Naive thymus-derived CD4-positive, alpha-beta T cell (primary cell): ENCODE measurements at regions not wholly inside any gene's neighbourhood (a gene's known extent, or its start where the extent isn't known, plus 50 kb on each side); places are given as distances from the start of the nearest gene placed in this dataset.

ENCODE experiments used
- ATAC-seq: fragments of 150-1000 bp; cut with Tn5 transposase; 2 replicates; pipeline ENCODE4 v1.10.0; 2021; ENCODE audit warnings: mild to moderate bottlenecking, moderate library complexity
- CTCF ChIA-PET: fragments of 350-600 bp; sonication (Branson Sonifier 250); formaldehyde crosslinking; loops from one replicate; lab custom pipeline; 2021; ENCODE audit warnings: antibody characterized with exemption; lab: Charles Lee
- POLR2A ChIA-PET: fragments of 350-600 bp; sonication (Branson Sonifier 250); formaldehyde crosslinking; loops from one replicate; lab custom pipeline; 2021; ENCODE audit warnings: antibody characterized with exemption, inconsistent platforms; lab: Charles Lee
- DNase-seq, 9 donors: peaks; one replicate each; pipeline versions ENCODE4 v3.0.0 to v3.0.0-alpha.2; 2020 to 2022; ENCODE audit warnings: mixed read lengths in 1 of 9
- H3K27ac ChIP-seq: one replicate; pipeline ENCODE4 v1.7.0; 2013; ENCODE audit warnings: mild to moderate bottlenecking, low read depth, low read length, moderate library complexity
- H3K27me3 ChIP-seq, 2 donors: one replicate each; pipeline ENCODE4 v1.7.0; 2013; ENCODE audit warnings: low read length in 2 of 2, mild to moderate bottlenecking in 2 of 2, moderate library complexity in 2 of 2; ENCODE audit not compliant: control insufficient read depth in 2 of 2, insufficient read depth in 2 of 2
- H3K36me3 ChIP-seq, 3 experiments: 1 replicate in 2 of 3; 2 replicates in 1 of 3; pipeline ENCODE4 v1.7.0; 2013; ENCODE audit warnings: low read length in 3 of 3, mild to moderate bottlenecking in 3 of 3, moderate library complexity in 1 of 3; ENCODE audit not compliant: insufficient read depth in 3 of 3, control insufficient read depth in 2 of 3
- H3K4me1 ChIP-seq, 2 donors: one replicate each; pipeline ENCODE4 v1.7.0; 2013; ENCODE audit warnings: low read length in 2 of 2, mild to moderate bottlenecking in 2 of 2, moderate library complexity in 1 of 2; ENCODE audit not compliant: control insufficient read depth in 2 of 2, insufficient read depth in 2 of 2
- H3K4me3 ChIP-seq: 2 replicates; pipeline ENCODE4 v1.7.0; 2013; ENCODE audit warnings: mild to moderate bottlenecking, low read length
- H3K9me3 ChIP-seq, 3 experiments: 1 replicate in 2 of 3; 2 replicates in 1 of 3; pipeline ENCODE4 v1.7.0; 2013; ENCODE audit warnings: low read length in 3 of 3; ENCODE audit not compliant: control insufficient read depth in 2 of 3
- H3K27ac Mint-ChIP-seq, 9 donors: one replicate each; pipeline ENCODE4 v1.8.0; 2020 to 2022; ENCODE audit warnings: mixed read lengths in 9 of 9, mild to moderate bottlenecking in 8 of 9, moderate library complexity in 5 of 9, inconsistent platforms in 2 of 9
- H3K27me3 Mint-ChIP-seq, 5 donors: one replicate each; pipeline ENCODE4 v1.8.0; 2021 to 2022; ENCODE audit warnings: mixed read lengths in 5 of 5, mild to moderate bottlenecking in 1 of 5
- H3K36me3 Mint-ChIP-seq, 5 donors: one replicate each; pipeline ENCODE4 v1.8.0; 2020 to 2022; ENCODE audit warnings: mixed read lengths in 5 of 5, mild to moderate bottlenecking in 3 of 5, inconsistent platforms in 1 of 5
- H3K4me1 Mint-ChIP-seq, 7 donors: one replicate each; pipeline ENCODE4 v1.8.0; 2020 to 2022; ENCODE audit warnings: mixed read lengths in 7 of 7, mild to moderate bottlenecking in 3 of 7, inconsistent platforms in 1 of 7
- H3K4me3 Mint-ChIP-seq, 10 donors: one replicate each; pipeline ENCODE4 v1.8.0; 2020 to 2022; ENCODE audit warnings: mild to moderate bottlenecking in 10 of 10, mixed read lengths in 10 of 10, moderate library complexity in 6 of 10, inconsistent platforms in 2 of 10
- H3K9me3 Mint-ChIP-seq, 11 donors: one replicate each; pipeline ENCODE4 v1.8.0; 2020 to 2022; ENCODE audit warnings: mixed read lengths in 11 of 11, mild to moderate bottlenecking in 4 of 11, inconsistent platforms in 1 of 11, moderate library complexity in 1 of 11
- intact Hi-C, 2 donors: fragments of 100-400 bp; cut with micrococcal nuclease; formaldehyde crosslinking; loops; one replicate each; pipeline ENCODE4 v1.15.1; 2023

DNA sequence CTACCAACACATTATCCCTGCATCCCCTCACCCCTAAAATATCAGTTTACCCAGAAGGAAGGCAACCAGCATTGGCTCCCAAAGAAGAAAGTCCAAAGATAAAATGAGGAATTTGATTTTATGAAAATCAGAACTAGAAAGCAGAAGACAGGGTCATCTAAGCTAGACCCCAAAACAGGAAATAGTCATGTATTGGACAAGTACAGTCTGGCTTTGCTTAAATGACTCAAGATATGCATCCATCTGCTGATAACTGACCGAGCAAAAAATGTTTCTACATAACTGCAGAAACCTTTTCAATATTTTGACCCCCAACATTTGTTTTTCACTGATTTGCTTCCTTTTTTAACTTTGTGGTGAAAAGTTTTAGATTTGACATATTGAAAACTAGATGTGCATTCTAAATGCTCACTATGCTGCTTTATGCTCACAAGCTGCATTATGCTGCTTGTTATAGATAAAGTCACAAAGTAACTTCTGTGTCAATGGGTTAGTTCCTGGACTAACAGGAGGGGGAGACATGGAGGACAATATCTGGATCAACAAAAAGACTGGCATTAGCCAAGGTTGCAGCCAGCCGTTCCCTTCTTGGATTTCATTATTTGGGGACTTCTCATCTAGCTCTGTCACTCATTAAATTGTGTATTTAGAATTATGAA, 227.0 kb downstream of the INHBA start:
- DNase-seq (no peak), ATAC-seq (no peak)
- POLR2A ChIA-PET: no interaction called here
- H3K27me3 ChIP-seq: no peaks in the 10 kb centered on the region
- Mint-ChIP-seq H3K9me3 (peaks cover 0 to 12% (median 4%) of the 10 kb centered on the region in 11 donors), H3K4me1 (peaks cover 0 to 2% (median 0%) of the 10 kb centered on the region in 7 donors), H3K4me3 (no peak overlapping the region), H3K27ac (no peak overlapping the region), H3K27me3 (peaks cover 0 to 4% (median 0%) of the 10 kb centered on the region in 5 donors), H3K36me3 (no peaks in the 10 kb centered on the region)
- no peaks in the 10 kb centered on the region for H3K9me3 ChIP-seq
- CTCF ChIA-PET: interaction anchor here (0.7 kb wide), 1 partner anchor 14 kb away, joined by 3 read pairs; no protein-coding TSS in a partner anchor
- H3K36me3 ChIP-seq: no peaks in the 10 kb centered on the region
- H3K27ac ChIP-seq: no peak overlapping the region
- no peak overlapping the region for H3K4me3 ChIP-seq
- intact Hi-C loops: no loop called here
- H3K4me1 ChIP-seq: no peaks in the 10 kb centered on the region

DNA sequence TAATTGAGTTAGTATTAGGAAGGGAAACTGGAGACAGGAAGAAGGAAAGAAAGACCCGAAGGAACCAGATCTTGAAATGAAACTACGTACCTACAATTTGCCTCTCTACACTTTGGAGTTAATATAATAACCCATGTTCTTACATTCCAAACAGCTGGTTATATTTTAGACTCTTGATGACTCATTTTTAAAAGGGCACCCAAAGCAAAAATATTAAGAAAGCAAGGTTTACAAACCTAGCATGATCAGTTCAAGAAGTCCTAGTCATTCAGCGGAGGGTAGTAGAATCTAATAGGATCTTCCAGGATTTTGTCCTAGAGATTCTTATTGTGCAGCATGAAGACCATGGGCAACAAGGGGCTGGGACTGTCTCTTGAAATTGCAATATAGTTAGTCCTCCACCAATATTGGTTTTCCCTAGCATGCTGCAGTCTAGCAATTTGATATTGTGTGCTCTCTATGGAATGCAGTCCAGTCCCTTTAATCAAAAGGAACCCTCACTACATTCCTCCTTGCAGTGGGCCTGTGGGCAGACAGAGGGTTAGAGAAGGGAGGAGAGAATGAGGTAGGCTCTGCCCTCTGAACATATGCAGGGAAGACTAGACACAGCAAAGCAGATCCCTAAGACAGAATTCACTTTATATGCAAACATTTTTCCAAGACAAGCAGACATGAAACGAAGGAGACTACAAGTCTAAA, 230.3 kb downstream of the INHBA start:
- H3K4me3 Mint-ChIP-seq: no peak overlapping the region
- Histone ChIP-seq H3K9me3 (no peaks in the 10 kb centered on the region), H3K4me1 (no peaks in the 10 kb centered on the region), H3K4me3 (no peak overlapping the region), H3K36me3 (no peaks in the 10 kb centered on the region), H3K27ac (no peak overlapping the region), H3K27me3 (no peaks in the 10 kb centered on the region)
- intact Hi-C loops: no loop called here
- DNase-seq: no peak
- ATAC-seq: no peak
- H3K36me3 Mint-ChIP-seq: no peaks in the 10 kb centered on the region
- peaks cover 0 to 10% (median 2%) of the 10 kb centered on the region in 11 donors for H3K9me3 Mint-ChIP-seq
- H3K27me3 Mint-ChIP-seq: peaks cover 0 to 5% (median 0%) of the 10 kb centered on the region in 5 donors
- H3K4me1 Mint-ChIP-seq: peaks cover 0 to 2% (median 0%) of the 10 kb centered on the region in 7 donors
- ChIA-PET POLR2A (no interaction called here), CTCF (interaction anchor here (0.6 kb wide), 1 partner anchor 182 kb away, joined by 3 read pairs; no protein-coding TSS in a partner anchor)
- H3K27ac Mint-ChIP-seq: no peak overlapping the region

DNA sequence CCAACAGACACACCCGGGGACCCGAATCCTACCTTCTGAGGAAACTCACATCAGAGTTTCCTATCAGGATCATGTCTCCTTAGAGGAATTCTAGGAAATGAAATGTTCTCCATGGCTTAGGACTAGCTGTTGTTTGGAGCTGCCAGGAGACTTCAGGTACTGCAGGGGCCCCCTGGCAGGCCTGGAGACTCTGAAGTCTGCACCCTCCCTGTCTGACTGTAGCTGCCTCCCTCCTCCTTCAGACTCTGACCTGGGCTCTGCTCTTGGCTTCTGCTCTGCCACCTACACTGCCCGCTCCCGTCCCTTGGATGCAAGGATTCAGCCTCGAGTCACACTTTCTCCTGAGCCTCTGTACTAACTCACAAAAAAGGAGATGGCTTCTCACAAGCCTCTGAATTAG, 232.8 kb downstream of the INHBA start:
- CTCF ChIA-PET: no interaction called here
- intact Hi-C loops: no loop called here
- Histone ChIP-seq H3K27ac (no peak overlapping the region), H3K4me3 (no peak overlapping the region), H3K36me3 (no peaks in the 10 kb centered on the region), H3K9me3 (no peaks in the 10 kb centered on the region), H3K27me3 (no peaks in the 10 kb centered on the region), H3K4me1 (no peaks in the 10 kb centered on the region)
- Mint-ChIP-seq H3K9me3 (peaks cover 0 to 13% (median 2%) of the 10 kb centered on the region in 11 donors), H3K4me1 (peaks cover 0 to 2% (median 0%) of the 10 kb centered on the region in 7 donors), H3K27me3 (peaks cover 0 to 5% (median 0%) of the 10 kb centered on the region in 5 donors), H3K27ac (no peak overlapping the region), H3K36me3 (no peaks in the 10 kb centered on the region), H3K4me3 (no peak overlapping the region)
- POLR2A ChIA-PET: no interaction called here
- DNase-seq: no peak
- ATAC-seq: no peak

DNA sequence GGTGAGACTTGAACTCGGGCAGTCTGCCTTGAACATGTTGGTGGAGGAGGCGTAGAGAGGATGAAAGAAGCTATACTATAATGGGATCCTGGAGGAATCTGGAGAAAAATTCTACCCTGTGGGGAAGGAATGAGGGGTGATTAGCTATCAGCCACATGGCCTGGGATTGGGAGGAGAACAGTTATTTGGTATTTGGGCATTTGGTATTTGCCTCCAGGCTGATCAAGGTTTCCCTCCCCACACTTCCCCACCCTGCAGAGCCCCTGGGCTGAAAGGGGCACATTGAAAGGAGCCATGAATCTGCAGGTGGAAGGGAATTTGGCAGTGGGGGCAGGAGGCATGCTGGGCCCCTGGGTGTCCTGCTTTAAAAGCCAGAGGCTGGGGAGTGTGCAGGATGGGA, 235.3 kb downstream of the INHBA start:
- H3K4me3 ChIP-seq: no peak overlapping the region
- no peaks in the 10 kb centered on the region for H3K36me3 ChIP-seq
- no peaks in the 10 kb centered on the region for H3K9me3 ChIP-seq
- H3K4me1 Mint-ChIP-seq: peaks cover 0 to 2% (median 0%) of the 10 kb centered on the region in 7 donors
- H3K27me3 Mint-ChIP-seq: peaks cover 0 to 5% (median 0%) of the 10 kb centered on the region in 5 donors
- no peak overlapping the region for H3K27ac ChIP-seq
- no peaks in the 10 kb centered on the region for H3K4me1 ChIP-seq
- DNase-seq (no peak), ATAC-seq (no peak)
- H3K36me3 Mint-ChIP-seq: no peaks in the 10 kb centered on the region
- peaks cover 0 to 15% (median 4%) of the 10 kb centered on the region in 11 donors for H3K9me3 Mint-ChIP-seq
- ChIA-PET POLR2A (no interaction called here), CTCF (no interaction called here)
- no peak overlapping the region for H3K27ac Mint-ChIP-seq
- no peaks in the 10 kb centered on the region for H3K27me3 ChIP-seq
- intact Hi-C loops: no loop called here
- no peak overlapping the region for H3K4me3 Mint-ChIP-seq

DNA sequence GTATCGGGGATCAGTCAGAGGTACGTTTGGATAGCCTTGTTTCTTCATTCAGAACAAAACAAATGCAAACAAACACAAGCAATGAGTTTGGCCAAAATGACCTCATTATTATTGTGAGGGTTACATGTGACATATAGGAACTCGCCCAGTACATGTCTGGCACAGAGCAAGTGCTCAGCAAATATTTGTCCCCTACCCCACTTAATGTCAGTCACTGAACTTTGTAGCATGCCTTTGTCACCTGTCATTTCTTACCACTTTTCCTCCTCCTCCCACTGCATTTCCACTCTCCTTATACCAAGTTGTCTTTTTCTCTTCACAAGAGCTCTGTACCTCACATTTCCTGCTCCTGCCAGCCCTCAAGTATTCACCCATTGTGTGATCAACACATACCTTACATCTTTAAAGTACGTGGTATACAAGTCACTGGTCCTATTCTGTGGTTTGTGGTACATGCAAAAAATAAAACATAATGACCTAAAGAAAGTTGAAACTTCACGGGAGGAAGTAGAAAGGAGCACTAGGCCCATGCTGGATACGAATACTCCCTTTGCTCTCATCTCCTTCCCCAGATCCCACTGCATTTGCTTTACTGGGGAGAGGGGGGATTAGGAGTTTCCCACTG, 236.0 kb downstream of the INHBA start:
- Histone ChIP-seq H3K36me3 (no peaks in the 10 kb centered on the region), H3K4me3 (no peak overlapping the region), H3K27me3 (no peaks in the 10 kb centered on the region), H3K9me3 (no peaks in the 10 kb centered on the region), H3K27ac (no peak overlapping the region), H3K4me1 (no peaks in the 10 kb centered on the region)
- Mint-ChIP-seq H3K27me3 (peaks cover 0 to 5% (median 0%) of the 10 kb centered on the region in 5 donors), H3K4me3 (no peak overlapping the region), H3K9me3 (peaks cover 0 to 14% (median 4%) of the 10 kb centered on the region in 11 donors), H3K27ac (no peak overlapping the region), H3K36me3 (no peaks in the 10 kb centered on the region), H3K4me1 (peaks cover 0 to 2% (median 0%) of the 10 kb centered on the region in 7 donors)
- ATAC-seq (no peak), DNase-seq (no peak)
- intact Hi-C loops: no loop called here
- ChIA-PET CTCF (no interaction called here), POLR2A (no interaction called here)

DNA sequence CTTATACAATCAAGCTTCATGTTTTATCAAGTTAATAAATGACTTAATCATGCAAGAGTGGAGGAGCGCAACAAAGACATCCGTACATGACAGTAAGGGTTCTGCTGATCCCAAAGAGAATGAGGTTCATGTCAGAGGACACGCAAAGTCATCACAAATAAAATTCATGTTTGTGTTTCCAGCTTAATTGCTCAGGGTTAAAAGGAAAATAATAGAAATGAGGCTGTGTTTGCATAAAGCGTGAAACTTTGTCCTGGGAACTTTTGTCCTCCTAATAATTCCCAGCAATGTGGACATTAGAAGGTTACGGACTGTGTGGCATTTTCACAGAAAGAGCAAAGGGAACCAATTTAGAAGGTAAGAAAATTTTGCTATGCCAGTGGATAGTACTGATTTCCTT, 237.3 kb downstream of the INHBA start:
- Histone ChIP-seq H3K4me1 (no peaks in the 10 kb centered on the region), H3K27ac (no peak overlapping the region), H3K9me3 (no peaks in the 10 kb centered on the region), H3K36me3 (no peaks in the 10 kb centered on the region), H3K4me3 (no peak overlapping the region), H3K27me3 (no peaks in the 10 kb centered on the region)
- H3K4me1 Mint-ChIP-seq: no peaks in the 10 kb centered on the region
- H3K27me3 Mint-ChIP-seq: peaks cover 0 to 5% (median 0%) of the 10 kb centered on the region in 5 donors
- CTCF ChIA-PET: no interaction called here
- DNase-seq: no peak
- intact Hi-C loops: no loop called here
- no peak for ATAC-seq
- H3K36me3 Mint-ChIP-seq: no peaks in the 10 kb centered on the region
- H3K4me3 Mint-ChIP-seq: no peak overlapping the region
- POLR2A ChIA-PET: no interaction called here
- H3K27ac Mint-ChIP-seq: no peak overlapping the region
- H3K9me3 Mint-ChIP-seq: peaks cover 0 to 11% (median 5%) of the 10 kb centered on the region in 11 donors
